ENCODE measurements at regions not wholly inside any gene's neighbourhood (a gene's known extent, or its start where the extent isn't known, plus 50 kb on each side); places are given as distances from the start of the nearest gene placed in this dataset.
"Not testable (repeated sequence)": the region's sequence is repeated elsewhere in the genome, so short reads cannot be mapped to it uniquely, and the experiment has no call there.

DNA sequence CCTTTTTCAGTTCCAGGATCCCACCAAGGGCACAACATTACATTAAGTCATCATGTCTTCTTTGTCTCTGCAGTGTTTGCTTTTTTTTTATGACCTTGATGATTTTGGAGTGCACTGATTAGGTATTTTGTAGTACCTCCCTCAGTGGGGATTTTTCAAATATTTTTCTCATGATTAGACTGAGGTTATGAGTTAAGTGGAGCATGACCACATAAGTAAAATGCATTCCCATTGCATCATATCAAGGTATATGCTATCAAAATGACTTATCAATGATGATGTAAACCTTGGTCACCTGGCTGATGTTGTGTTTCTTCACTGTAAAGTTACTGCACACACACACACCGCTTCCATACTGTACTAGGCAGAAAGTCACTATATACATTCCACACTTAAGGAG lies 96.7 kb upstream of the TRPC4 start:
- TF ChIP-seq, protein P1, sequence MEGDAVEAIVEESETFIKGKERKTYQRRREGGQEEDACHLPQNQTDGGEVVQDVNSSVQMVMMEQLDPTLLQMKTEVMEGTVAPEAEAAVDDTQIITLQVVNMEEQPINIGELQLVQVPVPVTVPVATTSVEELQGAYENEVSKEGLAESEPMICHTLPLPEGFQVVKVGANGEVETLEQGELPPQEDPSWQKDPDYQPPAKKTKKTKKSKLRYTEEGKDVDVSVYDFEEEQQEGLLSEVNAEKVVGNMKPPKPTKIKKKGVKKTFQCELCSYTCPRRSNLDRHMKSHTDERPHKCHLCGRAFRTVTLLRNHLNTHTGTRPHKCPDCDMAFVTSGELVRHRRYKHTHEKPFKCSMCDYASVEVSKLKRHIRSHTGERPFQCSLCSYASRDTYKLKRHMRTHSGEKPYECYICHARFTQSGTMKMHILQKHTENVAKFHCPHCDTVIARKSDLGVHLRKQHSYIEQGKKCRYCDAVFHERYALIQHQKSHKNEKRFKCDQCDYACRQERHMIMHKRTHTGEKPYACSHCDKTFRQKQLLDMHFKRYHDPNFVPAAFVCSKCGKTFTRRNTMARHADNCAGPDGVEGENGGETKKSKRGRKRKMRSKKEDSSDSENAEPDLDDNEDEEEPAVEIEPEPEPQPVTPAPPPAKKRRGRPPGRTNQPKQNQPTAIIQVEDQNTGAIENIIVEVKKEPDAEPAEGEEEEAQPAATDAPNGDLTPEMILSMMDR (IDR thresholded peaks at IDR 0.05; ENCODE audit: borderline replicate concordance, insufficient read depth, low read depth, low read length) = no peak
- no peak overlapping the region for H3K4me3 ChIP-seq (ENCODE audit: low read depth, low read length)

DNA sequence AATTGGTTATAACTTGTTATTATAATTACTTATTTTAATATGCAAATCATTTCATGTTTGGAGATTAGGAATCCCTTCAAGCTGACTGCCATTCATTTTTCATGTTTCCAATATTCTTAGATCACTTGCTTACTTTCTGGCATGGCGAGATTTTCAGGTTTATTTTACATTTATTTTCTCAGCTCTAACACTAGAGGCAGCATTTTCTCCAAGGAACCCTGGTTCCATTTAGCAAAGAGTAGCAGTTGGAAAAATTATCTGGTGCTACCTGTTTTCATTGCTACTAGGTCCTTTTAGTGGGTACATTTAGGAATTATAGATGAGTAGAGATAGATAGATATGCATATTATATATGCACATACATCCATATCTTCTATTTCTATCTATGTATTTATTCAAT lies 90.9 kb upstream of the TRPC4 start:
- TF ChIP-seq, protein P1 (IDR thresholded peaks at IDR 0.05; ENCODE audit: borderline replicate concordance, insufficient read depth, low read depth, low read length) = no peak
- H3K4me3 ChIP-seq (ENCODE audit: low read depth, low read length) = no peak overlapping the region

DNA sequence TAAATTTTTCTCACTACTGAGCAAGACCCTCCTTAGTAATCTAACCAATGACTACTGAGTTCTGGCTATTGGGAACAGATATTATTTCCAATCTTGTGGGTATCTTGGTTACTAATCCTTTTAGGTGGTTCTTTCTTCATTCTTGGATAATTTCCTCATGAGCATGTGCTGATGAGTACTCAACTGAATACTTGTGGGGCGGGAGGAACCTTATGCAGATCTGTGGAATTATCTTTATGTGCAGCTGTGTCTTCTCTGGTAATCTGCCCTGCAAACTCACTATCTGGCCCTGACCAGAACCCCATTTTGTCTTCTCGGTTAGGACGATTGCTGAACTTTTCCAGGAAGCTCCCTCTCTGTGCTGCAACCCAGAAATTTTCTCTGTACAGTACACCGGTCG lies 89.7 kb upstream of the TRPC4 start:
- TF ChIP-seq, protein P1 (IDR thresholded peaks at IDR 0.05; ENCODE audit: borderline replicate concordance, insufficient read depth, low read depth, low read length) = no peak

DNA sequence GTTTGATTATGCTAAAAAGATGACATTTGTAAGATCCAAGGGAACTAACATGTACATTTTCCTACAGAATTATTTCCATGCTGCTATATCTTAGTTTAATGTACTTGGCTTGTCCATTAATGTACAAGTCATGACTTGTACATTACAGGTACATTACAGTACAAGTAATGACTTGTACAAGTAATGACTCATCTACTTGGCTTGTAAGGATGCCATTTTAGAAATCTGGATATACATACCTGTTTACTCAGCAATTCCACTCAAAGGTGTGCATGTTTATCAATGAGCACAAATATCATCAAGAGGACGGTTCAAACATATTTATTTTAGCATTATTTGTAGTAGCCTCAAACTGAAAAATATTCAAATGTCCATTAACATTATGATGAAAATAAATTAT lies 87.0 kb upstream of the TRPC4 start:
- TF ChIP-seq, protein P1 (IDR thresholded peaks at IDR 0.05; ENCODE audit: borderline replicate concordance, insufficient read depth, low read depth, low read length) = no peak
- no peak overlapping the region for H3K4me3 ChIP-seq (ENCODE audit: low read depth, low read length)

More for the DNA sequence above, 89.7 kb upstream of the TRPC4 start:
- H3K4me3 ChIP-seq (ENCODE audit: low read depth, low read length) = no peak overlapping the region

DNA sequence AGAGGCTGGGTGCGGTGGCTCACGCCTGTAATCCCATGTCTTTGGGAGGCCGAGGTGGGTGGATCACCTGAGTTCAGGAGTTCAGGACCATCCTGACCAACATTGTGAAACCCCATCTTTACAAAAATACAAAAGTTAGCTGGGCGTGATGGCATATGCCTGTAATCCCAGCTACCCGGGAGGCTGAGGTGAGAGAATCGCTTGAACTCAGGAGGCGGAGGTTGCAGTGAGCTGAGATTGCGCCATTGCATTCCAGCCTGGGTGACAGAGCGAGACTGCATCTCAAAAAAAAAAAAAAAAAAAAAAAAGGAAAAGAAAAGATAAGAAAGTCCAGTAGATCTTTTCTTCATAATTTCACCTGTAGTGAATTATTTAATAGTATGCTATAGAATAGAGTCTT lies 85.0 kb upstream of the TRPC4 start:
- not testable (repeated sequence) for H3K4me3 ChIP-seq (ENCODE audit: low read depth, low read length)

DNA sequence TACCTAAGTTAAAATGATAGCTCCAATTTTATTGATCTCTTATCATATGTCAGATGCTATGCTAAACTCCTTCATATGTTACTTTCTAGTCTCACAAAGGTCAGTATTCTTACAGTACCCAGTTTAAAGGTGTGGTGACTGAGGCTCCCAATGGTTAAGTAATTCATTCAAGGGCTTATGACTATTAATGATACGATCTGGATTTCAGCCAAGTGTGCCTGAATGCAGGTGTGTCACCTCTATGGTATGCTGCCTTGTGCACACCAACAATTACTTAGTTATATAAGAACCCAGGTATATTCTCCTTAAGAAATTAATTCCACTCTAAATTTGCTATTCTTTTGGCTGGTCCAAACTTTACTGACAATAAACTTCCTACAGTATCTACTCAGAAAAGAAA lies 84.6 kb upstream of the TRPC4 start:
- TF ChIP-seq, protein P1 (IDR thresholded peaks at IDR 0.05; ENCODE audit: borderline replicate concordance, insufficient read depth, low read depth, low read length) = no peak
- no peak overlapping the region for H3K4me3 ChIP-seq (ENCODE audit: low read depth, low read length)

DNA sequence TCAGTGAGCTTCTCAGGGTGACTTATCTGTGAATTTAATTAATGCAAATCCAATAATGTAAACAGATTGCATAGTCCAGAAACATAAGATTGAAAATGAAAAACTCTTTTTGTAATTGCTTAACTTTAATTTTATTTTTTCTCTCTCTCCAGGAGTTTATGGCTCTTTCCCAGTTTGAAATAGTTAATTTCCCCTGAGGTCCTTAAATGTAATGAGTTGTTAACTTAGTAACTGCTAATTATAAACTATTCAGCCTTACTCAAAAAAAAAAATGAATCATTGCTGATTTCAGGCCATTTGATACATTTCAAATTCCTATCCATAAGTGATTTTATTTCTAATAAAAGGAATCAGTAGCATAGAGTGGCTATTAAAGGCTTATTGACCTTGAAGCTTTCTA lies 84.1 kb upstream of the TRPC4 start:
- H3K4me3 ChIP-seq (ENCODE audit: low read depth, low read length) = no peak overlapping the region
- TF ChIP-seq, protein P1 (IDR thresholded peaks at IDR 0.05; ENCODE audit: borderline replicate concordance, insufficient read depth, low read depth, low read length) = no peak

DNA sequence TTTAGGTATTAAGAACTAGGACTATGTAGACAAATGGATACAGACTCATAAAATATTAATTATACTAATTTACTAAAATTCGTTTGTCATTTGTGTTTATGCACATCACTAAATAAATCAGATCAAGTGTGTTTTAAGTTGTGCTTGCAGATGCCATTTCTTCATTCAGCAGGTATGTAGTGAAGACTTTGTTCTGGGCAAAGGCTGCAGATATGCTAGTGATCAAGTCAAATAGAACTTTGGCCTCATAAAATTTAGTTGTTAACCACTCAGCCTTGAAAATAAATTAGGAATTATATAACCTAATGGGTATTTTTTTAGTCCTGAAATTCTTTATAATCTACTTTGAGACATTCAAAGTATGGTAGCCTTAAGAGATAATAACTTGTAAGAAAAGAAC lies 80.4 kb upstream of the TRPC4 start:
- H3K4me3 ChIP-seq (ENCODE audit: low read depth, low read length) = no peak overlapping the region
- TF ChIP-seq, protein P1 (IDR thresholded peaks at IDR 0.05; ENCODE audit: borderline replicate concordance, insufficient read depth, low read depth, low read length) = no peak
